IMR-90 (cell line): ENCODE measurements at regions not wholly inside any gene's neighbourhood (a gene's known extent, or its start where the extent isn't known, plus 50 kb on each side); places are given as distances from the start of the nearest gene placed in this dataset.

Experiments used
- ATAC-seq: fragments of 200-7000 bp; cut with Tn5 transposase; 2 replicates; pipeline ENCODE4 v1.9.1; 2020; ENCODE audit warnings: low read depth, mild to moderate bottlenecking, moderate library complexity
- BruUV-seq: library from RNA; stranded (reverse); fragments of 400-500 nt; replicated peaks from 2 replicates; lab custom pipeline; 2021; lab: Mats Ljungman, UMichigan
- CTCF ChIA-PET: fragments of 300-600 bp; formaldehyde crosslinking; extraction: SDS; loops from one replicate; lab custom pipeline; 2021; ENCODE audit warnings: antibody characterized with exemption; lab: Yijun Ruan, JAX
- POLR2A ChIA-PET: fragments of 300-600 bp; sonication (Branson Sonifier 250); formaldehyde crosslinking; loops from one replicate; lab custom pipeline; 2022; ENCODE audit warnings: antibody characterized with exemption; ENCODE audit not compliant: unreplicated experiment; lab: Charles Lee
- DNase-seq: peaks from one replicate; pipeline ENCODE4 v3.0.0; 2013
- H2AFZ ChIP-seq: replicated peaks from 2 replicates; pipeline ENCODE3; 2013; ENCODE audit warnings: low read length, mild to moderate bottlenecking; ENCODE audit not compliant: poor library complexity
- H2AK5ac ChIP-seq: 2 replicates; pipeline ENCODE4 v1.6.1; 2013; ENCODE audit warnings: low read depth, low read length, inconsistent platforms
- H2AK9ac ChIP-seq: replicated peaks from 2 replicates; pipeline ENCODE3; 2013; ENCODE audit warnings: mild to moderate bottlenecking, low read depth, low read length, moderate library complexity; ENCODE audit not compliant: poor library complexity
- H2BK120ac ChIP-seq: 2 replicates; pipeline ENCODE4 v1.6.1; 2013; ENCODE audit warnings: low read depth, low read length, inconsistent platforms
- H2BK15ac ChIP-seq: 3 replicates; pipeline ENCODE4 v1.6.1; 2013; ENCODE audit warnings: low read depth, low read length, inconsistent platforms
- H2BK20ac ChIP-seq: 2 replicates; pipeline ENCODE4 v1.6.1; 2013; ENCODE audit warnings: low read depth, mild to moderate bottlenecking, inconsistent platforms, low read length, moderate library complexity
- H2BK5ac ChIP-seq: 2 replicates; pipeline ENCODE4 v1.6.1; 2013; ENCODE audit warnings: mild to moderate bottlenecking, low read depth, low read length, inconsistent platforms; ENCODE audit not compliant: poor library complexity, severe bottlenecking
- H3K14ac ChIP-seq: replicated peaks from 2 replicates; pipeline ENCODE4 v1.6.1; 2013; ENCODE audit warnings: low read depth, low read length, inconsistent platforms
- H3K18ac ChIP-seq: 2 replicates; pipeline ENCODE4 v1.6.1; 2013; ENCODE audit warnings: low read depth, low read length, control low read depth
- H3K23ac ChIP-seq: 2 replicates; pipeline ENCODE4 v1.6.1; 2013; ENCODE audit warnings: low read depth, low read length, inconsistent platforms
- H3K27ac ChIP-seq: 2 replicates; pipeline ENCODE4 v1.5.1; 2013; ENCODE audit warnings: mild to moderate bottlenecking, control low read depth, low read length; ENCODE audit not compliant: insufficient read depth
- H3K27me3 ChIP-seq: 2 replicates; pipeline ENCODE4 v1.6.1; 2013; ENCODE audit warnings: low read length; ENCODE audit not compliant: control insufficient read depth, insufficient read depth
- H3K36me3 ChIP-seq: 2 replicates; pipeline ENCODE4 v1.6.1; 2013; ENCODE audit warnings: low read length, mixed read lengths; ENCODE audit not compliant: control insufficient read depth, insufficient read depth
- H3K4ac ChIP-seq: 2 replicates; pipeline ENCODE4 v1.6.1; 2013; ENCODE audit warnings: low read depth, low read length, inconsistent platforms
- H3K4me1 ChIP-seq: 2 replicates; pipeline ENCODE4 v1.6.1; 2013; ENCODE audit warnings: low read length, mixed read lengths; ENCODE audit not compliant: control insufficient read depth, insufficient read depth
- H3K4me2 ChIP-seq: 2 replicates; pipeline ENCODE4 v1.6.1; 2013; ENCODE audit warnings: low read depth, mild to moderate bottlenecking, control low read depth, low read length, moderate library complexity
- H3K4me3 ChIP-seq: 2 replicates; pipeline ENCODE4 v1.5.1; 2013; ENCODE audit warnings: low read depth, mild to moderate bottlenecking, control low read depth, low read length, moderate library complexity; ENCODE audit not compliant: insufficient read depth
- H3K56ac ChIP-seq: 2 replicates; pipeline ENCODE4 v1.6.1; 2013; ENCODE audit warnings: low read length, inconsistent platforms; ENCODE audit not compliant: insufficient read depth; ENCODE audit errors: extremely low read depth
- H3K79me1 ChIP-seq, 2 experiments: 2 replicates each; pipeline ENCODE4 v1.6.1; 2013; ENCODE audit warnings: low read length in 2 of 2, inconsistent platforms in 1 of 2, low read depth in 1 of 2
- H3K9ac ChIP-seq: 2 replicates; pipeline ENCODE4 v1.6.1; 2013; ENCODE audit warnings: low read depth, low read length, control low read depth
- H3K9me1 ChIP-seq: 2 replicates; pipeline ENCODE4 v1.6.1; 2013; ENCODE audit warnings: low read length, inconsistent platforms; ENCODE audit not compliant: insufficient read depth
- H3K9me3 ChIP-seq: 2 replicates; pipeline ENCODE4 v1.6.1; 2013; ENCODE audit warnings: low read length; ENCODE audit not compliant: control insufficient read depth, insufficient read depth
- H4K20me1 ChIP-seq: 2 replicates; pipeline ENCODE4 v1.6.1; 2013; ENCODE audit warnings: low read length, inconsistent platforms; ENCODE audit not compliant: insufficient read depth
- H4K5ac ChIP-seq: 2 replicates; pipeline ENCODE4 v1.6.1; 2013; ENCODE audit warnings: mild to moderate bottlenecking, low read depth, low read length, control low read depth
- H4K8ac ChIP-seq, 2 experiments: 2 replicates each; pipeline ENCODE4 v1.6.1; 2013; ENCODE audit warnings: low read depth in 2 of 2, low read length in 2 of 2, control low read depth in 1 of 2, inconsistent platforms in 1 of 2
- H4K91ac ChIP-seq: 2 replicates; pipeline ENCODE4 v1.6.1; 2013; ENCODE audit warnings: low read depth, low read length, inconsistent platforms; ENCODE audit not compliant: insufficient read depth
- CEBPB ChIP-seq: IDR thresholded peaks from 2 replicates; pipeline ENCODE4 v1.6.1; 2012; ENCODE audit warnings: low read depth, low read length, improper control_type of control experiment
- CHD1 ChIP-seq: IDR thresholded peaks from 2 replicates; pipeline ENCODE4 v1.6.1; 2012; ENCODE audit warnings: low read depth, low read length, improper control_type of control experiment
- FOS ChIP-seq: fragments of 150-350 bp; IDR thresholded peaks from 2 replicates; pipeline ENCODE4 v1.6.1; 2016; ENCODE audit warnings: low read depth, low read length
- MAFK ChIP-seq: IDR thresholded peaks from 2 replicates; pipeline ENCODE4 v1.6.1; 2012; ENCODE audit warnings: low read depth, low read length, improper control_type of control experiment
- MAZ ChIP-seq: IDR thresholded peaks from 2 replicates; pipeline ENCODE4 v1.6.1; 2012; ENCODE audit warnings: low read depth, mild to moderate bottlenecking, low read length, improper control_type of control experiment, moderate library complexity, borderline replicate concordance
- MXI1 ChIP-seq: IDR thresholded peaks from 2 replicates; pipeline ENCODE4 v1.6.1; 2012; ENCODE audit warnings: low read depth, mild to moderate bottlenecking, low read length, moderate library complexity, borderline replicate concordance
- NFE2L2 ChIP-seq: fragments of 150-350 bp; IDR thresholded peaks from 2 replicates; pipeline ENCODE4 v1.6.1; 2016; ENCODE audit warnings: low read depth, mild to moderate bottlenecking, low read length
- RAD21 ChIP-seq: IDR thresholded peaks from 2 replicates; pipeline ENCODE4 v1.6.1; 2012; ENCODE audit warnings: low read length, improper control_type of control experiment
- RCOR1 ChIP-seq: IDR thresholded peaks from 2 replicates; pipeline ENCODE4 v1.6.1; 2012; ENCODE audit warnings: mild to moderate bottlenecking, low read length, improper control_type of control experiment; ENCODE audit not compliant: insufficient replicate concordance
- WGBS, 2 experiments: methylation state at CpG; one replicate each; pipeline versions ENCODE4 v1.1.5 to v1.1.7; 2013; ENCODE audit warnings: missing lambda C conversion rate in 2 of 2; ENCODE audit not compliant: insufficient read length in 1 of 2; ENCODE audit errors: extremely low coverage in 2 of 2; 5-methylcytosine and 5-hydroxymethylcytosine counted together
- dilution Hi-C: fragments of 300-500 bp; cut with HindIII; formaldehyde crosslinking; loops from one replicate; pipeline ENCODE4 v1.14.3; 2018; ENCODE audit warnings: low sequenced_read_pairs; ENCODE audit not compliant: unreplicated experiment
- in situ Hi-C: fragments of 300-500 bp; cut with MboI; formaldehyde crosslinking; loops from 3 replicates; pipeline ENCODE4 v1.14.3; 2019; ENCODE audit warnings: low sequenced_read_pairs, inconsistent platforms, mixed read lengths
- intact Hi-C: fragments of 100-400 bp; cut with micrococcal nuclease; formaldehyde crosslinking; loops from 2 replicates; pipeline ENCODE4 v1.10.0; 2022
- TF ChIP-seq, protein P1 (sequence below): conservative IDR thresholded peaks from 2 replicates; pipeline ENCODE4 v1.5.1; 2012; ENCODE audit warnings: mild to moderate bottlenecking, low read depth, low read length, improper control_type of control experiment
- TF ChIP-seq, protein P2 (sequence below): fragments of 150-350 bp; IDR thresholded peaks from 2 replicates; pipeline ENCODE4 v1.6.1; 2017; ENCODE audit warnings: mild to moderate bottlenecking, antibody characterized with exemption, low read length, low read depth

DNA sequence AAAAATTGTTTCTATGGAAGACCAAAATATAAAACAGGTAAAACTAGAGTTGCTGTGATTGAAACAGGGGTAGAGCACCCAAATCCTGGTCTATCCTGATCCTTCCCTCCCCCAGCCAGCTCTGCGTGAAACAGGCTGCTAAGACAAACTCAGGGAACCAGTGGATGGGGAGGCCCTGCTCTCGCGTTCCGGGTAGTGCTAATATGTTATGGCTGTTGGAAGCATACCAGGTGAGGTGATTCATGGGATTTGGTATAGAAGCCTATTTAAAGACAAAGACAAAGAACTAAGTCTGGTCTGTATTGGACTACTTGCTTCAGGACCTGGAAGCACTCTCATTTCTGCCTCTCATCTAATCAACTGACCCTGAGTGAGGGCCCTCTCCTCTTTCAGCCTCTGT, 63.0 kb upstream of the CCBE1 start:
- H3K79me1 ChIP-seq, result no peaks in the 10 kb centered on the region
- H3K4me1 ChIP-seq, result peaks cover 4% of the 10 kb centered on the region
- dilution Hi-C loops, result no loop called here
- no peak overlapping the region for H2AK9ac ChIP-seq
- H2AK5ac ChIP-seq, result no peak overlapping the region; the same call in 1 of the 2 replicates
- H3K27ac ChIP-seq, result no peak overlapping the region
- H3K4ac ChIP-seq, result no peak overlapping the region
- H2AFZ ChIP-seq, result no peak overlapping the region
- peak overlapping the region; percentile 3; the same call in 1 of the 2 replicates for H2BK120ac ChIP-seq
- no peak overlapping the region for H4K8ac ChIP-seq
- no peak overlapping the region for H3K18ac ChIP-seq
- no TSS peak for BruUV-seq
- no peak overlapping the region for H3K4me3 ChIP-seq
- H4K91ac ChIP-seq, result no peak overlapping the region
- H3K36me3 ChIP-seq, result no peaks in the 10 kb centered on the region
- H2BK20ac ChIP-seq, result no peak overlapping the region
- H3K9ac ChIP-seq, result no peak overlapping the region
- no peak overlapping the region for H3K56ac ChIP-seq
- POLR2A ChIA-PET, result no interaction called here
- CTCF ChIA-PET, result no interaction called here
- no peak overlapping the region for H3K23ac ChIP-seq
- H4K5ac ChIP-seq, result no peak overlapping the region
- H3K27me3 ChIP-seq, result no peaks in the 10 kb centered on the region
- no peaks in the 10 kb centered on the region for H4K20me1 ChIP-seq
- DNase-seq (no peak), ATAC-seq (no peak)
- no CpG with 5 or more reads among the region's 4 CpGs for WGBS, 2 experiments
- in situ Hi-C loops, result no loop called here
- H3K9me3 ChIP-seq, result no peaks in the 10 kb centered on the region
- no peak overlapping the region for H3K4me2 ChIP-seq
- intact Hi-C loops, result no loop called here
- TF ChIP-seq FOS, result no peak
- TF ChIP-seq MAZ, result no peak
- TF ChIP-seq, protein P1, sequence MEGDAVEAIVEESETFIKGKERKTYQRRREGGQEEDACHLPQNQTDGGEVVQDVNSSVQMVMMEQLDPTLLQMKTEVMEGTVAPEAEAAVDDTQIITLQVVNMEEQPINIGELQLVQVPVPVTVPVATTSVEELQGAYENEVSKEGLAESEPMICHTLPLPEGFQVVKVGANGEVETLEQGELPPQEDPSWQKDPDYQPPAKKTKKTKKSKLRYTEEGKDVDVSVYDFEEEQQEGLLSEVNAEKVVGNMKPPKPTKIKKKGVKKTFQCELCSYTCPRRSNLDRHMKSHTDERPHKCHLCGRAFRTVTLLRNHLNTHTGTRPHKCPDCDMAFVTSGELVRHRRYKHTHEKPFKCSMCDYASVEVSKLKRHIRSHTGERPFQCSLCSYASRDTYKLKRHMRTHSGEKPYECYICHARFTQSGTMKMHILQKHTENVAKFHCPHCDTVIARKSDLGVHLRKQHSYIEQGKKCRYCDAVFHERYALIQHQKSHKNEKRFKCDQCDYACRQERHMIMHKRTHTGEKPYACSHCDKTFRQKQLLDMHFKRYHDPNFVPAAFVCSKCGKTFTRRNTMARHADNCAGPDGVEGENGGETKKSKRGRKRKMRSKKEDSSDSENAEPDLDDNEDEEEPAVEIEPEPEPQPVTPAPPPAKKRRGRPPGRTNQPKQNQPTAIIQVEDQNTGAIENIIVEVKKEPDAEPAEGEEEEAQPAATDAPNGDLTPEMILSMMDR, result no peak
- TF ChIP-seq RAD21, result no peak
- no peak for TF ChIP-seq CHD1
- TF ChIP-seq MAFK, result no peak
- TF ChIP-seq MXI1, result no peak
- TF ChIP-seq, protein P2, sequence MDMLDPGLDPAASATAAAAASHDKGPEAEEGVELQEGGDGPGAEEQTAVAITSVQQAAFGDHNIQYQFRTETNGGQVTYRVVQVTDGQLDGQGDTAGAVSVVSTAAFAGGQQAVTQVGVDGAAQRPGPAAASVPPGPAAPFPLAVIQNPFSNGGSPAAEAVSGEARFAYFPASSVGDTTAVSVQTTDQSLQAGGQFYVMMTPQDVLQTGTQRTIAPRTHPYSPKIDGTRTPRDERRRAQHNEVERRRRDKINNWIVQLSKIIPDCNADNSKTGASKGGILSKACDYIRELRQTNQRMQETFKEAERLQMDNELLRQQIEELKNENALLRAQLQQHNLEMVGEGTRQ, result no peak
- TF ChIP-seq CEBPB, result no peak
- no peak for TF ChIP-seq RCOR1
- TF ChIP-seq NFE2L2, result no peak
- peak overlapping the region; percentile 20 for H2BK5ac ChIP-seq
- peak overlapping the region; percentile 55; the same call in 1 of the 3 replicates for H2BK15ac ChIP-seq
- 0 out of 2 replicates have a peak overlapping the region, but pooled peaks have one; percentile 20 for H3K14ac ChIP-seq
- no peaks in the 10 kb centered on the region for H3K9me1 ChIP-seq
